GM21423 (cell line): ENCODE measurements at regions not wholly inside any gene's neighbourhood (a gene's known extent, or its start where the extent isn't known, plus 50 kb on each side); places are given as distances from the start of the nearest gene placed in this dataset.
A peak's percentile ranks its signal among the peaks of the same experiment; 100 is the strongest.

Source experiments
- ATAC-seq: cut with Tn5 transposase; IDR thresholded peaks from one replicate; pipeline ENCODE4 v1.9.1; 2021; ENCODE audit warnings: mild to moderate bottlenecking, moderate library complexity; ENCODE audit not compliant: unreplicated experiment

- ATAC-seq, result no peak
These were observed 128.2 kb downstream of the CPEB2 start for GRCh38 chr4:15130441-15130840.

GRCh38 chr4:15131551-15131950, 129.3 kb downstream of the CPEB2 start:
- ATAC-seq, result no peak

GRCh38 chr4:15132739-15133138, 130.5 kb downstream of the CPEB2 start:
- no peak for ATAC-seq

GRCh38 chr4:15139599-15139998, 137.3 kb downstream of the CPEB2 start:
- no peak for ATAC-seq

GRCh38 chr4:15142201-15142600, 139.9 kb downstream of the CPEB2 start:
- no peak for ATAC-seq

- ATAC-seq, result no peak
These were observed 141.3 kb downstream of the CPEB2 start for GRCh38 chr4:15143551-15143950.

GRCh38 chr4:15144249-15144966, 142.1 kb downstream of the CPEB2 start:
- no peak for ATAC-seq

GRCh38 chr4:15144967-15145295, 142.7 kb downstream of the CPEB2 start:
- ATAC-seq, result no peak

- no peak for ATAC-seq
These were observed 143.4 kb downstream of the CPEB2 start for GRCh38 chr4:15145709-15146108.

GRCh38 chr4:15147714-15148113, 145.4 kb downstream of the CPEB2 start:
- no peak for ATAC-seq

GRCh38 chr4:15148199-15148598, 145.9 kb downstream of the CPEB2 start:
- ATAC-seq, result no peak

- no peak for ATAC-seq
These were observed 146.4 kb downstream of the CPEB2 start for GRCh38 chr4:15148691-15149090.

- ATAC-seq, result peak; percentile 54
These were observed 147.1 kb downstream of the CPEB2 start for GRCh38 chr4:15149234-15149838.

- ATAC-seq, result peak; percentile 90
These were observed 147.7 kb downstream of the CPEB2 start for GRCh38 chr4:15149839-15150592.

- no peak for ATAC-seq
These were observed 148.3 kb downstream of the CPEB2 start for GRCh38 chr4:15150631-15151030.

GRCh38 chr4:15151033-15151432, 148.8 kb downstream of the CPEB2 start:
- no peak for ATAC-seq

GRCh38 chr4:15153662-15154061, 151.4 kb downstream of the CPEB2 start:
- ATAC-seq, result no peak

- no peak for ATAC-seq
These were observed 156.3 kb downstream of the CPEB2 start for GRCh38 chr4:15158406-15159091.

- no peak for ATAC-seq
These were observed 157.3 kb downstream of the CPEB2 start for GRCh38 chr4:15159477-15160019.

- no peak for ATAC-seq
These were observed 159.2 kb downstream of the CPEB2 start for GRCh38 chr4:15161439-15161838.

GRCh38 chr4:15162046-15162445, 159.8 kb downstream of the CPEB2 start:
- ATAC-seq, result no peak
